ENCODE measurements at regions not wholly inside any gene's neighbourhood (a gene's known extent, or its start where the extent isn't known, plus 50 kb on each side); places are given as distances from the start of the nearest gene placed in this dataset.

GRCh38 chr14:96633096-96633495, 130.9 kb downstream of the PAPOLA start:
- H4K20me1 ChIP-seq (replicated peaks; ENCODE audit: control insufficient read depth, extremely low read depth, insufficient read depth, low read length) = no peaks in the 10 kb centered on the region
- no TSS peak for BruUV-seq (replicated peaks)
- intact Hi-C loops (cut with micrococcal nuclease) = no loop called here

More at GRCh38 chr14:96633096-96633495, 130.9 kb downstream of the PAPOLA start:
- Histone ChIP-seq H3K79me2 (ENCODE audit: control insufficient read depth, insufficient read depth, low read length) (no peaks in the 10 kb centered on the region), H2AFZ (ENCODE audit: low read depth, low read length) (no peak overlapping the region), H3K4me2 (ENCODE audit: insufficient read depth, low read length) (no peak overlapping the region), H3K9ac (replicated peaks; ENCODE audit: extremely low read depth, insufficient read depth, low read length) (no peak overlapping the region), H3K27me3 (ENCODE audit: control insufficient read depth in 2 of 2, insufficient read depth in 2 of 2, low read length in 2 of 2) (no peaks in the 10 kb centered on the region), H3K9me1 (replicated peaks; ENCODE audit: control insufficient read depth, extremely low read depth, insufficient read depth, low read length) (no peaks in the 10 kb centered on the region), H3K36me3 (ENCODE audit: control insufficient read depth in 2 of 2, extremely low read depth in 1 of 2, insufficient read depth in 2 of 2, low read length in 2 of 2) (no peaks in the 10 kb centered on the region), H3K4me1 (ENCODE audit: control insufficient read depth, extremely low read depth, insufficient read depth, low read length) (no peaks in the 10 kb centered on the region), H3K4me3 (replicated peaks in 1 of 3; ENCODE audit: insufficient read depth in 1 of 3, low read depth in 1 of 3, low read length in 3 of 3) (no peak overlapping the region), H3K9me3 (replicated peaks; ENCODE audit: control insufficient read depth, insufficient read depth, low read length) (no peaks in the 10 kb centered on the region), H3K27ac (ENCODE audit: insufficient read depth, low read depth, low read length) (no peak overlapping the region)
- FAIRE-seq (no peak), DNase-seq (ENCODE audit: low read depth, low spot score) (no peak)
- CTCF ChIA-PET = no interaction called here
- dilution Hi-C loops (cut with MboI; ENCODE audit: extremely low pct_ligation_motif_present, low sequenced_read_pairs) = no loop called here
- POLR2A ChIA-PET = no interaction called here
- TF ChIP-seq FOS (IDR thresholded peaks at IDR 0.05; ENCODE audit: borderline replicate concordance, insufficient read depth, low read length) (no peak), GATA2 (IDR thresholded peaks at IDR 0.05; ENCODE audit: insufficient read depth, insufficient read length, low read depth, low read length) (no peak), MAX (IDR thresholded peaks at IDR 0.05; ENCODE audit: insufficient read depth, insufficient read length) (no peak), EZH2 (IDR thresholded peaks at IDR 0.05; ENCODE audit: borderline replicate concordance, low read depth, low read length, severe bottlenecking) (no peak), POLR2A (IDR thresholded peaks at IDR 0.05; ENCODE audit: low read depth, low read length) (no peak), CTCF (IDR thresholded peaks at IDR 0.05; ENCODE audit: extremely low read depth in 1 of 2, insufficient read depth in 1 of 2, low read depth in 1 of 2, low read length in 2 of 2) (no peak)

All from endothelial cell of umbilical vein (primary cell).